ENCODE measurements at regions not wholly inside any gene's neighbourhood (a gene's known extent, or its start where the extent isn't known, plus 50 kb on each side); places are given as distances from the start of the nearest gene placed in this dataset.

GRCh38 chr10:124217906-124218804, 124.8 kb upstream of the CHST15 start:
- TF ChIP-seq YY1 (IDR thresholded peaks at IDR 0.05; ENCODE audit: insufficient read depth, insufficient read length) (no peak), ZNF274 (IDR thresholded peaks at IDR 0.05; ENCODE audit: low read depth, low read length) (no peak)

Measured in NT2/D1 (cell line).